GM19351 (cell line): ENCODE measurements at regions not wholly inside any gene's neighbourhood (a gene's known extent, or its start where the extent isn't known, plus 50 kb on each side); places are given as distances from the start of the nearest gene placed in this dataset.
"Not testable (repeated sequence)": the region's sequence is repeated elsewhere in the genome, so short reads cannot be mapped to it uniquely, and the experiment has no call there.

Experiments used
- ATAC-seq: cut with Tn5 transposase; IDR thresholded peaks from one replicate; pipeline ENCODE4 v1.9.1; 2021; ENCODE audit warnings: mild to moderate bottlenecking, moderate library complexity; ENCODE audit not compliant: unreplicated experiment

DNA sequence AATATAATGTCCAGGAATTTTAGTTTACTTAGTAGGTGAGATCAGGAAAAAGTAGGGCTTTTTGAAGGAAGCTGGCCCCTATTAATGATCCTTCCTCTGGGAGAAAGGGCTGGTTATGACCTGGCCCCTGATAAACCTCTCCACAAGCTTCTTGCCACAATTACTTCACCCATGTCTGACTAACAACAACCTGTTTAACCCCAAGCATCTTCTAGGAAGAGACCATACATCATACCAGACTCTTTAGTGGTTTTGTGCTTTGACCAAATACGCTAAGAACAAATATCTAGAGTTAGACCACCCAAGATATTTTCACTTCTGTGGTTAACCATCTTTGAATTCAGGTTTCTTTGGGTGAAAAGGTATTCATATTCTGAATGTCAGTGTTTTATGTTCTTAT lies 174.0 kb upstream of the SLC27A6 start:
- no peak for ATAC-seq

DNA sequence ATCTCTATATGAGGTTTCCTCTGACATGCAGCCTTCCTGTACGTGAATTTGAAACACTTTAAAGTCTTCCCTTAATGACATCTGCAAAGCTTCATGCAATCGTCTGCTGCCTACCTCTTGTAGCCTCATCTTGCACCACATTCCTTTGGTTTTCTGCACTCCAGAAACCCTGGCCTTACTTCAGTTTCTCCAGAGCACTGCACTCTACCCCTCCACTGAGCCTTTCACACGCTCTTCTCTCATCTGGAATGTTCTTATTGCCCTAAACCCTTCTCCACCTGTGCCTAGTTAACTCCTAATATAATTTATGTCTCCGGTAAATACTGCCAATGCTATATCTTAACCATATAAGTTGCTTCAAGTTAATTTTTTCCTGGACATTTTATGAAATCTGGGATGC lies 168.8 kb upstream of the SLC27A6 start:
- ATAC-seq, result no peak

- no peak for ATAC-seq
Observed at GRCh38 chr5:128798871-128799270, 166.4 kb upstream of the SLC27A6 start.

GRCh38 chr5:128799945-128800344 lies 165.3 kb upstream of the SLC27A6 start:
- ATAC-seq, result no peak

DNA sequence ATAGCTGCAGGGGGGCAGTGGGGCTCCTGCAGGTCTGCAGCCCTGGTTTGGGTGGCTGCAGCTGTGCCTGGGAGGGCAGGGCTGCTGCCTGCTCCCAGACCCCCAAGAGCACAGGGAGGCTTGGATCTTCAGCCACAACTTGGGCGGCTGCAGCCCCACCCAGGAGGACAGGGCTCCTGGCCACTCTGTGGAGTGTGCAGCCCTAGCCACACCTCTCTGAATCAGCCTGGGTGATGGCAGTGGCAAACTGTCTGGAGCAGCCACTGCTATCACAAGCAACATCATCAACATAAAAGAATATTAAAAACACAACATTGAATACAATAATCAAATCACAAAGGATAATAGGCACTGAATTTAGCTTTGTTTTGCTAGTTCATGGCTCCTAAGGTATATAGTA lies 164.9 kb upstream of the SLC27A6 start:
- no peak for ATAC-seq

DNA sequence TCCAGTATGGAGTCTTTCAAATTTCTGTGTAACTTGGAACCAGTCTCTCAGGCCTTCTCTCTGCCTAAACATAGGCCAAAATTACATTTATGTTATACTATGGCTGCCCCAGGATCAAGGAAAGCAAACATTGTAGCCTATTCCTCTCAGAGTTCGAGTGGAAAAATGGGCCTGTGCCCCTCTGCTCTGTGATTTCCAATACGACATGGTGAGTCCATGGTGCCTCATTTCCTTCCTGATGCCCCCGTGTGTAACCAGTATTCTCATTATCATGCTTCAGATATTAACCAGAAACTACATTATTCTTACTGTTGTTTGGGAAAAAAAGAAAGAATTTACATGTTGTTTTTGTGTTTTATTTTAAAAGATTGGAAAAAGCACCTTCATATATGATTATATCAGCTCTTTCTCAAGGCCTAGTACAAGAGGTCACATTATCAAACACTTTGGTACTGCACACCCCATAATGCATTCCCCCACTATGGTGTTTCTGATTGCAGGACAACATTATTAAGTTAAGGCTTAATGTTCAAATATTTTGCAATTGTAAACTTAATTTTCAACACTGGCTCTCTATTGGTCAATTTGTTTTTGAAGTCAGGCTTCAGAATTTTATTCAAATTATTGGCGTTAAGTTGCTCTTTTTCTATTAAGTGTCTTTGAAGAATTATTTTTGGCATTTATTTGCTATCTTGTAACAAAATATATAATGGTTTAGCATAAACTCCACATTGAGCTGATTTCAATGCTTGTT lies 151.8 kb upstream of the SLC27A6 start:
- ATAC-seq, result no peak

- no peak for ATAC-seq
Observed at GRCh38 chr5:128815201-128815600, 150.1 kb upstream of the SLC27A6 start.

GRCh38 chr5:128825826-128826225 lies 139.5 kb upstream of the SLC27A6 start:
- ATAC-seq, result no peak

DNA sequence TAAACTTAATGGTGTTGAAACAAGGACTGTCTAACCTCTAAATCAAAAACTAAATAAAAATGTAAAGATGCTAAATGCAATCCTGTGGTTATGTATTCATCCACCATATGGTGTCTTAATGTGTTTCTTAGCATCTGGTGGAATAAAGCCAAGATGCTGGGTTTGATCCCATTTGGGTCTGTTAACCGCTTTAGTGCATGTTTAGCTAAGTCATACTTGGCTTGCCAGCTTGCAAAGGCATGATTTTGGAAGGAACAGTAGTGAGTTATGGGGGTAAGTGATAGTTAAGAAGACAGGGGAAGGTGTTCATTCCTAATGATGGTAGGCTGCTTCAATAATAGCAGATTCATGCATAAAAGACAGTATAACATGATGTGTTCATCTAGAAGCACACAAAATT lies 139.0 kb upstream of the SLC27A6 start:
- ATAC-seq, result no peak

- no peak for ATAC-seq
Observed at GRCh38 chr5:128836571-128836970, 128.7 kb upstream of the SLC27A6 start.

DNA sequence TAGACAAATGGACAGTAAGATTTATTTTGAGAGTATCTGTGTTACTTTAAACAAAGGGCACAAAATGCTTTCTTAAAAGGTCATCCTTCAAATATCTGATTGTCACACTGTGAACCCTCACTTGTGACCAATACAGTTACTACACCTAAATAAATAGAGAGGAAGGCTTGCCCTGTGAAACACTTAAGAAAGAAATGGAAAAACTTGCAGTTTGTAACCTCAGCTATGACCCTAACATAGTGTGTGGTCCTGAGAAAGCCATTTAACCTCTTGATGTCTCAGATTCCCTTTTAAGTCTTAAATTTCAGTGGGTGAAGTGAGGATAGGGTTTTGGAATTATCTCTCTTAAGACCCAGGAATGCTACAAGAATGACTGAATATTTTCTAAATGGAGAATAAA lies 126.7 kb upstream of the SLC27A6 start:
- ATAC-seq, result no peak

DNA sequence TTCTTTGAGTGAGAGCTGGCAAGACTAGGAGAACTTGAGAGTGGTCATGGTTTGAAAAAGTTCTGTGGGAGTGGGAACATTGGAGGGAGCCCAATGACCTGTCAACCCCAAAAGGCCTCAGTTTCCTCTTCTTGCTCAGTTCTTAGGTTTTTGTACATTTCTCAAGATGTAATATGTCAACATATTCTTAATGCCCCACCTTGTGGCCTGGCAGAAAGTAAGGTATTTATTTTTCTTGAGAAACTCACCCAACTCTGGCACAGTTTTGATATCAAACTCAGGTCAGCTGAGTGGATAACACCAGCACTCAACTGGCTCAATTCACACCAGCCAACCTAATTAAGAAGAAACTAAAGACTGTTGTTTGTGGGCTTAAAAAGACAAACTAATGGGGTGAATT lies 123.0 kb upstream of the SLC27A6 start:
- no peak for ATAC-seq

DNA sequence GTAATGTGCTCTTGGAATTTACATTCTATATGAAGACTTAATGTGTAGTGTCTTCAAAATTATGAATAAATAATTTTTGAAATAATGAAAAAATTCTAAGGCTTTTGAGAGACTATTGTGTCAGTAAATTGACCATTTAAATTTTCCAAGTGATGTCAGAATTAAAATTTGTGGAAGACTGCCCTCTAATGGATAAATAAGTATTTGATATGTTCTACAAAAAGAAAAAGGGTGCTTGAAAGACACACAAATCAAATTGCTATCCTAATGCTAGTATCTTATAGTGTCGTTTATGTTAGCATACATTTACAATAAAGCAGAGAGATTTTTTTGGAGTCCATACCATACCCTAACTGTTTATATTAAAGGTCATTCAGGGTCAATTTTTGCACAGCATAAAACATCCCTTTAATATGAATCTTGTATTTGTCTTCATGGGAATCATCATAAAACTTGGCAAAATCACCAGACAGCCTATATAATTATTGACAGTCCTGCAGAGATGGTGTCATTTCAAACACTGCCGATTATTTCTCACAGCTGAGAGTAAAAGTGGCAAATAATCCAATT lies 120.8 kb upstream of the SLC27A6 start:
- ATAC-seq, result no peak

DNA sequence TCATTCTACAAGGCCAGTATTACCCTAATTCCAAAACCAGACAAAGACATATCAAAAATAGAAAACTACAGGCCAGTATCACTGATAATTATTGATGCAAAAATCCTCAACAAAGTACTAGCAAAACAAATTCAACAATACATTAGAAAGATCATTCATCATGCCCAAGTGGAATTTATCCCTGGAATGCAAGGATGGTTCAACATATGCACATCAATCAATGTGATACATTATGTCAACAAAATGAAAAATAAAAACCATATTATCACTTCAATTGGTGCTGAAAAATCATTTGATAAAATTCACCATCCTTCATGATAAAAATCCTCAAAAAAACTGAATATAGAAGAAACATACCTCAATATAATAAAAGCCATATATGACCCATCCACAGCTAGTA lies 115.2 kb upstream of the SLC27A6 start:
- no peak for ATAC-seq

DNA sequence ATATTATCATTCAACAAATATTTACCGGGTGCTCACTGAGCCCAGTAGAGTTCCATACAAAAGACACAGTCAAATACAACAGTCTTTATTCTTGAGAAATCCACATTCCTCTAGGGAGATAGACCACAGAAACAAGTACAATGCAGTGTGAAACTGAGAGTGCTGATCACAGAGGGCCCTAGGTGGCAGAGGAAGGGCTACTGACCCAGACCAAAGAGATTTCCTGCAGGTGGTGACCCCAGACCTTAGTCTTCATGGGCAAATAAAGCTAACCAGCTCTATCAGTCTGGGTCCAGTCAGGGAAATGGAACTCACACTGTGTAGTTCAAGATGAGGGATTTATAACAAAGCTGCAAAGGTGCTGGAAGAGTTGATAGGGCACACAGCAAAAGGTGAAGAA lies 110.4 kb upstream of the SLC27A6 start:
- no peak for ATAC-seq

- ATAC-seq, result no peak
Observed at GRCh38 chr5:128857076-128857677, 108.1 kb upstream of the SLC27A6 start.

- ATAC-seq, result no peak
Observed at GRCh38 chr5:128858995-128859394, 106.3 kb upstream of the SLC27A6 start.

DNA sequence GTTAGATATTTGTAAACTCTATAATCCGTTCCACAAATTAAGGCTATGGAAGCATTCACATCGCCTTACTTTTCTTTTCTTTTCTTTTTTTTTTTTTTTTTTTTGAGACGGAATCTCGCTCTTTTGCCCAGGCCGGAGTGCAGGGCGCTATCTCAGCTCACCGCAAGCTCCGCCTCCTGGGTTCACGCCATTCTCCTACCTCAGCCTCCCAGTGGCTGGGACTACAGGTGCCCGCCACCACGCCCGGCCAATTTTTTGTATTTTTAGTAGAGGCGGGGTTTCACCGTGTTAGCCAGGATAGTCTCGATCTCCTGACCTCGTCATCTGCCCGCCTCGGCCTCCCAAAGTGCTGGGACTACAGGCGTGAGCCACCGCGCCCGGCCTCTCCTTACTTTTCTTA lies 104.1 kb upstream of the SLC27A6 start:
- ATAC-seq, result not testable (repeated sequence)

- no peak for ATAC-seq
Observed at GRCh38 chr5:128869970-128870369, 95.3 kb upstream of the SLC27A6 start.

DNA sequence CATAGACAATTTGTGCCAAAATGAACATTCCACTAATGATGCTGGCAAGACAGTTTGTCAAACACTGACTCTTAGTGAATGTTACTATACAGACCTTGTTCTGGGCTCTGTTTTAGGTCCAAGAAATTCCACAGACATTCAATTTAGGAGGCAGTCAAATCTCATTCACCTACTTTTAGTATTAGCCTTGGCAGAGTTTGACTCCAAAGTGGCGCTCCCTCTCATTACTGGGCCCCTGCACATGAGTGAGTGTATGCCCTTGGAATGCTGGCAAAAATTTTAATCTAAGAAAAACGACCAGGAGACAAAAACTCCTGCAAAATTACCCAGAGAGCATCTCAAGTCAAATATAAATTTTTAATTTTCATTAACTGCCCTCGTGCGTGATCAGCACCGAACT lies 94.9 kb upstream of the SLC27A6 start:
- ATAC-seq, result no peak

GRCh38 chr5:128870923-128871322 lies 94.4 kb upstream of the SLC27A6 start:
- no peak for ATAC-seq

GRCh38 chr5:128876569-128877382 lies 88.5 kb upstream of the SLC27A6 start:
- no peak for ATAC-seq
